ENCODE measurements at regions not wholly inside any gene's neighbourhood (a gene's known extent, or its start where the extent isn't known, plus 50 kb on each side); places are given as distances from the start of the nearest gene placed in this dataset.

DNA sequence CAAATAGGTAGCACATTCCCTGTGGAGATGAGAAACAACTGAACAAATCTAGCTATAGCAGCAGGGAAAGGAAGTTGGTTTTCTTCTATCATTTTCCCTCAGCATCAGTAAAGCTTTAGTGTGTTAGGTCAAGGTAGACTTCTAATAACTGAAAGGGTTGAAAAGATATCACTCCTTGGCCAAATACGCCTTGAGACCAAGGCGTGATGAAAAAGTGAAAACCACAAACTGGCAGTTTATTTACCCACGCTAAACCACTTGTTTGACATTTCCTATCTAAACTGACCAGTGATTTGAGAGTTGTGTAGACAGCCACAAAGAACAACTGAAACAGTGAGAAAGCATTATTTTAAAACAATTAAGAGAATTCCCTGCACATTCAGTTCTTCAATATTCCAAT lies 99.6 kb upstream of the SOX5 start:
- no peak overlapping the region for H3K23ac ChIP-seq (ENCODE audit: low read length)
- no peaks in the 10 kb centered on the region for H3K36me3 ChIP-seq (ENCODE audit: control insufficient read depth in 1 of 2, insufficient read depth in 2 of 2, low read length in 2 of 2)
- no peaks in the 10 kb centered on the region for H3K79me2 ChIP-seq (ENCODE audit: control insufficient read depth, insufficient read depth, low read length, poor library complexity)
- no peaks in the 10 kb centered on the region for H3K9me3 ChIP-seq (ENCODE audit: insufficient read depth, low read depth, low read length)
- no peak overlapping the region for H3K4ac ChIP-seq (ENCODE audit: low read depth, low read length)
- H4K91ac ChIP-seq (ENCODE audit: low read depth, low read length): no peak overlapping the region
- H2AFZ ChIP-seq (ENCODE audit: insufficient read depth, low read length, poor library complexity): no peak overlapping the region
- no peak overlapping the region for H2BK5ac ChIP-seq (ENCODE audit: low read depth, low read length, poor library complexity)
- H2BK120ac ChIP-seq (ENCODE audit: insufficient read depth, low read length, poor library complexity): no peak overlapping the region
- WGBS (ENCODE audit: extremely low coverage, insufficient coverage, insufficient read length): no CpG with 5 or more reads among the region's 3 CpGs
- no peaks in the 10 kb centered on the region for H3K27me3 ChIP-seq (ENCODE audit: insufficient read depth, low read length)
- H3K14ac ChIP-seq (ENCODE audit: low read length): no peak overlapping the region
- no peak overlapping the region for H2AK5ac ChIP-seq (ENCODE audit: low read length)
- no peaks in the 10 kb centered on the region for H3K4me1 ChIP-seq (ENCODE audit: control insufficient read depth in 1 of 2, insufficient read depth in 2 of 2, low read length in 2 of 2)
- no peak overlapping the region for H3K4me2 ChIP-seq (ENCODE audit: low read length)
- DNase-seq: no peak
- H3K4me3 ChIP-seq (ENCODE audit: low read depth, low read length): no peak overlapping the region
- no peak overlapping the region for H3K18ac ChIP-seq (ENCODE audit: low read length)
- H4K8ac ChIP-seq (ENCODE audit: low read depth, low read length): no peak overlapping the region
- no peak overlapping the region for H3K27ac ChIP-seq (ENCODE audit: low read depth, low read length)
- no peak overlapping the region for H2BK12ac ChIP-seq (ENCODE audit: low read length)
- H3K79me1 ChIP-seq (ENCODE audit: low read length): peaks cover 2% of the 10 kb centered on the region
- H3K9ac ChIP-seq (ENCODE audit: low read length): no peak overlapping the region
- no peak overlapping the region for H4K12ac ChIP-seq (ENCODE audit: low read depth, low read length)

- Histone ChIP-seq H3K4ac (ENCODE audit: low read depth, low read length) (no peak overlapping the region), H3K23ac (ENCODE audit: low read length) (no peak overlapping the region), H2AK5ac (ENCODE audit: low read length) (no peak overlapping the region), H3K4me1 (ENCODE audit: control insufficient read depth in 1 of 2, insufficient read depth in 2 of 2, low read length in 2 of 2) (no peaks in the 10 kb centered on the region), H3K9me3 (ENCODE audit: insufficient read depth, low read depth, low read length) (no peaks in the 10 kb centered on the region), H4K12ac (ENCODE audit: low read depth, low read length) (no peak overlapping the region), H3K9ac (ENCODE audit: low read length) (no peak overlapping the region), H4K91ac (ENCODE audit: low read depth, low read length) (no peak overlapping the region), H3K79me1 (ENCODE audit: low read length) (peaks cover 2% of the 10 kb centered on the region), H3K4me2 (ENCODE audit: low read length) (no peak overlapping the region), H3K27ac (ENCODE audit: low read depth, low read length) (no peak overlapping the region), H3K79me2 (ENCODE audit: control insufficient read depth, insufficient read depth, low read length, poor library complexity) (no peaks in the 10 kb centered on the region), H3K27me3 (ENCODE audit: insufficient read depth, low read length) (no peaks in the 10 kb centered on the region), H3K14ac (ENCODE audit: low read length) (no peak overlapping the region), H2BK5ac (ENCODE audit: low read depth, low read length, poor library complexity) (no peak overlapping the region), H2BK12ac (ENCODE audit: low read length) (no peak overlapping the region), H3K4me3 (ENCODE audit: low read depth, low read length) (no peak overlapping the region), H3K18ac (ENCODE audit: low read length) (no peak overlapping the region), H2BK120ac (ENCODE audit: insufficient read depth, low read length, poor library complexity) (no peak overlapping the region), H2AFZ (ENCODE audit: insufficient read depth, low read length, poor library complexity) (no peak overlapping the region), H4K8ac (ENCODE audit: low read depth, low read length) (no peak overlapping the region), H3K36me3 (ENCODE audit: control insufficient read depth in 1 of 2, insufficient read depth in 2 of 2, low read length in 2 of 2) (no peaks in the 10 kb centered on the region)
- WGBS (ENCODE audit: extremely low coverage, insufficient coverage, insufficient read length): no CpG with 5 or more reads among the region's 4 CpGs
- no peak for DNase-seq
Measured at GRCh38 chr12:24048446-24048845, 99.0 kb upstream of the SOX5 start.

DNA sequence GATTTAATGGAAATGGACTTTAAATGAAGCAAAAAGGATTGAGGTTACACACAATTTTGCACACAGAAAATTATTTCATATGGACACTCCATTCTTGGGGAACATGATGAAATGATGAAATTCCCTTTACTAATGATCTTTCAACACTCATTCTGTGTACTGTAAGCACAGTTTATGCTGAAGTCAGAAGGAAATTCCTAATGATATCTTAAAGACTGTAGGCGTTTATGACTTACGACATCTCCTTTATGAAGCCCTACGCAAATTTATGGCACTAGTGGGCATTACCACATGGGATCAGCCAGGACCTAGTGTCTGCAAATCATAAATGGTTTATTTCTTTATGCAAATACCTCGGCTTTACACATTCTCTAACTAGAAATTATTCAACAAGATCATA lies 97.9 kb upstream of the SOX5 start:
- H4K8ac ChIP-seq (ENCODE audit: low read depth, low read length): no peak overlapping the region
- no peaks in the 10 kb centered on the region for H3K79me2 ChIP-seq (ENCODE audit: control insufficient read depth, insufficient read depth, low read length, poor library complexity)
- H3K9me3 ChIP-seq (ENCODE audit: insufficient read depth, low read depth, low read length): no peaks in the 10 kb centered on the region
- no peak overlapping the region for H3K9ac ChIP-seq (ENCODE audit: low read length)
- H3K4ac ChIP-seq (ENCODE audit: low read depth, low read length): no peak overlapping the region
- H3K36me3 ChIP-seq (ENCODE audit: control insufficient read depth in 1 of 2, insufficient read depth in 2 of 2, low read length in 2 of 2): no peaks in the 10 kb centered on the region
- no peak overlapping the region for H2BK5ac ChIP-seq (ENCODE audit: low read depth, low read length, poor library complexity)
- no peak overlapping the region for H2BK12ac ChIP-seq (ENCODE audit: low read length)
- no peak overlapping the region for H3K27ac ChIP-seq (ENCODE audit: low read depth, low read length)
- H3K14ac ChIP-seq (ENCODE audit: low read length): no peak overlapping the region
- no peak for DNase-seq
- peaks cover 2% of the 10 kb centered on the region for H3K79me1 ChIP-seq (ENCODE audit: low read length)
- H4K91ac ChIP-seq (ENCODE audit: low read depth, low read length): no peak overlapping the region
- no peak overlapping the region for H2AFZ ChIP-seq (ENCODE audit: insufficient read depth, low read length, poor library complexity)
- no peak overlapping the region for H4K12ac ChIP-seq (ENCODE audit: low read depth, low read length)
- H2BK120ac ChIP-seq (ENCODE audit: insufficient read depth, low read length, poor library complexity): no peak overlapping the region
- no peaks in the 10 kb centered on the region for H3K4me1 ChIP-seq (ENCODE audit: control insufficient read depth in 1 of 2, insufficient read depth in 2 of 2, low read length in 2 of 2)
- H2AK5ac ChIP-seq (ENCODE audit: low read length): no peak overlapping the region
- H3K27me3 ChIP-seq (ENCODE audit: insufficient read depth, low read length): no peaks in the 10 kb centered on the region
- no peak overlapping the region for H3K18ac ChIP-seq (ENCODE audit: low read length)
- H3K23ac ChIP-seq (ENCODE audit: low read length): no peak overlapping the region
- H3K4me3 ChIP-seq (ENCODE audit: low read depth, low read length): no peak overlapping the region
- H3K4me2 ChIP-seq (ENCODE audit: low read length): no peak overlapping the region
- no CpG with 5 or more reads among the region's 4 CpGs for WGBS (ENCODE audit: extremely low coverage, insufficient coverage, insufficient read length)

- H3K36me3 ChIP-seq (ENCODE audit: control insufficient read depth in 1 of 2, insufficient read depth in 2 of 2, low read length in 2 of 2): no peaks in the 10 kb centered on the region
- H3K4ac ChIP-seq (ENCODE audit: low read depth, low read length): no peak overlapping the region
- H3K18ac ChIP-seq (ENCODE audit: low read length): no peak overlapping the region
- H4K8ac ChIP-seq (ENCODE audit: low read depth, low read length): no peak overlapping the region
- no peak overlapping the region for H3K4me3 ChIP-seq (ENCODE audit: low read depth, low read length)
- no peaks in the 10 kb centered on the region for H3K4me1 ChIP-seq (ENCODE audit: control insufficient read depth in 1 of 2, insufficient read depth in 2 of 2, low read length in 2 of 2)
- no CpG with 5 or more reads among the region's 5 CpGs for WGBS (ENCODE audit: extremely low coverage, insufficient coverage, insufficient read length)
- H2BK5ac ChIP-seq (ENCODE audit: low read depth, low read length, poor library complexity): no peak overlapping the region
- H4K12ac ChIP-seq (ENCODE audit: low read depth, low read length): no peak overlapping the region
- H2BK12ac ChIP-seq (ENCODE audit: low read length): no peak overlapping the region
- H2AK5ac ChIP-seq (ENCODE audit: low read length): no peak overlapping the region
- H3K9me3 ChIP-seq (ENCODE audit: insufficient read depth, low read depth, low read length): no peaks in the 10 kb centered on the region
- H3K14ac ChIP-seq (ENCODE audit: low read length): no peak overlapping the region
- H3K27ac ChIP-seq (ENCODE audit: low read depth, low read length): no peak overlapping the region
- no peak overlapping the region for H2BK120ac ChIP-seq (ENCODE audit: insufficient read depth, low read length, poor library complexity)
- H3K23ac ChIP-seq (ENCODE audit: low read length): no peak overlapping the region
- no peak overlapping the region for H3K9ac ChIP-seq (ENCODE audit: low read length)
- no peaks in the 10 kb centered on the region for H3K79me2 ChIP-seq (ENCODE audit: control insufficient read depth, insufficient read depth, low read length, poor library complexity)
- H4K91ac ChIP-seq (ENCODE audit: low read depth, low read length): no peak overlapping the region
- no peak overlapping the region for H2AFZ ChIP-seq (ENCODE audit: insufficient read depth, low read length, poor library complexity)
- H3K79me1 ChIP-seq (ENCODE audit: low read length): peaks cover 2% of the 10 kb centered on the region
- H3K27me3 ChIP-seq (ENCODE audit: insufficient read depth, low read length): no peaks in the 10 kb centered on the region
- H3K4me2 ChIP-seq (ENCODE audit: low read length): no peak overlapping the region
- no peak for DNase-seq
Measured at GRCh38 chr12:24045816-24046257, 96.4 kb upstream of the SOX5 start.

Data from trophoblast cell (in vitro differentiated cells and primary cell).